ENCODE measurements at regions not wholly inside any gene's neighbourhood (a gene's known extent, or its start where the extent isn't known, plus 50 kb on each side); places are given as distances from the start of the nearest gene placed in this dataset.

DNA sequence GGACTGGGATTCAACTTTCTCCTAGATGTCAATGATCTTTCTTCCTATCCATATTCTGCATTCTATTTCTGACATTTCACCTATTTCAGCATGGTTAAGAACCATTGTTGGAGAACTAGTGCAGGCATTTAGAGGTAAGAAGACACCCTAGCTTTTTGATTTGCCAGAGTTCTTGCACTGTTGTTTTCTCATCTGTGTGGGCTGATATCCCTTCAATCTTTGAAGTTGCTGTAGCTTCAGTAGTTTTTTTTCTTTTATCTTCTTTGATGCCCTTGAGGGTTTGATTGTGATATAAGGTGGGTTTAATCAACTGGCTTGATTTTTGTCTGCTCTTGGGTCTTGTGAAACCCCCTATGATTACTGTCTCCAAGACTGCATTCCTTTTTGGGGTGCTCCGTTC lies 502.1 kb downstream of the ETS1 start:
- DNase-seq (ENCODE audit: low spot score) (no peak), ATAC-seq (ENCODE audit: insufficient number of reproducible peaks, low FRiP score, low read depth) (no peak)
- H3K36me3 ChIP-seq = no peaks in the 10 kb centered on the region
- no peak overlapping the region for H3K27ac ChIP-seq
- no peaks in the 10 kb centered on the region for H3K27me3 ChIP-seq (replicated peaks; ENCODE audit: insufficient read depth)
- peaks cover 5% of the 10 kb centered on the region for H3K9me3 ChIP-seq
- H3K4me1 ChIP-seq (ENCODE audit: control insufficient read depth in 1 of 2, low read depth in 2 of 2) = no peaks in the 10 kb centered on the region
- no peak overlapping the region for H3K4me3 ChIP-seq
- TF ChIP-seq, protein P1, sequence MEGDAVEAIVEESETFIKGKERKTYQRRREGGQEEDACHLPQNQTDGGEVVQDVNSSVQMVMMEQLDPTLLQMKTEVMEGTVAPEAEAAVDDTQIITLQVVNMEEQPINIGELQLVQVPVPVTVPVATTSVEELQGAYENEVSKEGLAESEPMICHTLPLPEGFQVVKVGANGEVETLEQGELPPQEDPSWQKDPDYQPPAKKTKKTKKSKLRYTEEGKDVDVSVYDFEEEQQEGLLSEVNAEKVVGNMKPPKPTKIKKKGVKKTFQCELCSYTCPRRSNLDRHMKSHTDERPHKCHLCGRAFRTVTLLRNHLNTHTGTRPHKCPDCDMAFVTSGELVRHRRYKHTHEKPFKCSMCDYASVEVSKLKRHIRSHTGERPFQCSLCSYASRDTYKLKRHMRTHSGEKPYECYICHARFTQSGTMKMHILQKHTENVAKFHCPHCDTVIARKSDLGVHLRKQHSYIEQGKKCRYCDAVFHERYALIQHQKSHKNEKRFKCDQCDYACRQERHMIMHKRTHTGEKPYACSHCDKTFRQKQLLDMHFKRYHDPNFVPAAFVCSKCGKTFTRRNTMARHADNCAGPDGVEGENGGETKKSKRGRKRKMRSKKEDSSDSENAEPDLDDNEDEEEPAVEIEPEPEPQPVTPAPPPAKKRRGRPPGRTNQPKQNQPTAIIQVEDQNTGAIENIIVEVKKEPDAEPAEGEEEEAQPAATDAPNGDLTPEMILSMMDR (IDR thresholded peaks at IDR 0.05) = no peak

DNA sequence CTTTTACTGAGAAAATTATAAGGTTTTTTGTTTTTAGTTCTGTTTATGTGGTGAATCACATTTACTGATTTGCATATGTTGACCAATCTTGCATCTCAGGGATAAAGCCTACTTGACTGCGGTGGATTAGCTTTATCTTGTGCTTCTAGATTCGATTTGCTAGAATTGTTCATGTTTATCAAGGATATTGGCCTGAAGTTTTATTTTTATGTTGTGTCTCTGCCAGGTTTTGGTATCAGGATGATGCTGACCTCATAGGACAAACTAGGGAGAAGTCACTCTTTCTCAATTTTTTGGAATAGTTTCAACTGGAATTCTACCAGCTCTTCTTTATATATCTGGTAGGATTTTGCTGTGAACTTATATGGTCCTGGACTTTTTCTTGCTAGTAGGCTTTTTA lies 504.8 kb downstream of the ETS1 start:
- ATAC-seq (ENCODE audit: insufficient number of reproducible peaks, low FRiP score, low read depth) = no peak
- H3K4me3 ChIP-seq = no peak overlapping the region

DNA sequence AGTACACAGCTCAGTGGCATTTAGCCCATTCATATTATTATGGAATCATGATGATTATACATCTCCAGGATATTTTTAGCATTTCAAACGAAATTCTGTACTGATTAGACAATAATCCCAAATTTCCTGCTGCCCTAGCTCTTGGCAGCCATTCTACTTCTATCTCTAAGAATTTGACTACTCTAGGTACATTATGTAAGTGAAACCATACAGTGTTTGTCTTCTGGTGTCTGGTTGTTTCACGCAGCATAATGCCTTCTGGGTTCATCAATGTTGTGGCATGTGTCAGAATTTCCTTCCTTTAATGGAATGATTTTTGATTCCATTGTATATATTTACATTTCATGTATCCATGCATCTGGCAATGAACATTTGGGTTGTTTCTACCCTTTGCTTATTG lies 517.7 kb downstream of the ETS1 start:
- H3K4me1 ChIP-seq (ENCODE audit: control insufficient read depth in 1 of 2, low read depth in 2 of 2) = peaks cover 0 to 16% of the 10 kb centered on the region in 2 donors
- ATAC-seq (ENCODE audit: insufficient number of reproducible peaks, low FRiP score, low read depth) = no peak
- H3K36me3 ChIP-seq = no peaks in the 10 kb centered on the region
- H3K27me3 ChIP-seq (replicated peaks; ENCODE audit: insufficient read depth) = no peaks in the 10 kb centered on the region
- DNase-seq (ENCODE audit: low spot score) = no peak
- H3K4me3 ChIP-seq = no peak overlapping the region
- TF ChIP-seq, protein P1 (IDR thresholded peaks at IDR 0.05) = no peak
- peak overlapping the region in 1 of 2 donors; percentile 9 for H3K27ac ChIP-seq
- no peaks in the 10 kb centered on the region for H3K9me3 ChIP-seq

More for the DNA sequence above, 504.8 kb downstream of the ETS1 start:
- Histone ChIP-seq H3K9me3 (no peaks in the 10 kb centered on the region), H3K4me1 (ENCODE audit: control insufficient read depth in 1 of 2, low read depth in 2 of 2) (no peaks in the 10 kb centered on the region), H3K27me3 (replicated peaks; ENCODE audit: insufficient read depth) (no peaks in the 10 kb centered on the region), H3K27ac (no peak overlapping the region), H3K36me3 (no peaks in the 10 kb centered on the region)
- no peak for DNase-seq (ENCODE audit: low spot score)
- TF ChIP-seq, protein P1 (IDR thresholded peaks at IDR 0.05) = no peak

DNA sequence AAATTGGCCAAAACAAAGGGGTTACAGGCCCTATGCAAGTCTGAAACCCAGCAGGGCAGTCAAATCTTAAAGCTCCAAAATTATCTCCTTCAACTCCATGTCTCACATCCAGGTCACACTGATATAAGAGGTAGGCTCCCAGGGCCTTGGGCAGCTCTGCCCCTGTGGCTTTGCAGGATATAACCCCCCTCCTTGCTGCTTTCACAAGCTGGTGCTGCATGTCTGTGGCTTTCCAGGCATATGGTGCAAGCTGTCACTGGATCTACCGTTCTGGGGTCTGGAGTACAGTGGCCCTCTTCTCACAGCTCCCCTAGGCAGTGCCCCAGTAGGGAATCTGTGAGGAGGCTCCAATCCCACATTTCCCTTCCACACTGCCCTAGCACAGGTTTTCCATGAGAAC lies 519.6 kb downstream of the ETS1 start:
- ATAC-seq (ENCODE audit: insufficient number of reproducible peaks, low FRiP score, low read depth) (no peak), DNase-seq (ENCODE audit: low spot score) (no peak)
- Histone ChIP-seq H3K36me3 (no peaks in the 10 kb centered on the region), H3K27me3 (replicated peaks; ENCODE audit: insufficient read depth) (no peaks in the 10 kb centered on the region), H3K9me3 (no peaks in the 10 kb centered on the region), H3K4me1 (ENCODE audit: control insufficient read depth in 1 of 2, low read depth in 2 of 2) (peaks cover 0 to 16% of the 10 kb centered on the region in 2 donors), H3K27ac (no peak overlapping the region), H3K4me3 (no peak overlapping the region)
- TF ChIP-seq, protein P1 (IDR thresholded peaks at IDR 0.05) = no peak

- peaks cover 7 to 24% of the 10 kb centered on the region in 2 donors for H3K4me1 ChIP-seq (ENCODE audit: control insufficient read depth in 1 of 2, low read depth in 2 of 2)
- no peak for ATAC-seq (ENCODE audit: insufficient number of reproducible peaks, low FRiP score, low read depth)
- DNase-seq (ENCODE audit: low spot score) = no peak
- TF ChIP-seq, protein P1 (IDR thresholded peaks at IDR 0.05) = no peak
- no peak overlapping the region for H3K4me3 ChIP-seq
- H3K27me3 ChIP-seq (replicated peaks; ENCODE audit: insufficient read depth) = no peaks in the 10 kb centered on the region
- no peaks in the 10 kb centered on the region for H3K9me3 ChIP-seq
- no peaks in the 10 kb centered on the region for H3K36me3 ChIP-seq
- H3K27ac ChIP-seq = no peak overlapping the region
These were observed 521.0 kb downstream of the ETS1 start for GRCh38 chr11:128066399-128066798.
